Breast epithelium (tissue), 4 donors: ENCODE measurements at regions not wholly inside any gene's neighbourhood (a gene's known extent, or its start where the extent isn't known, plus 50 kb on each side); places are given as distances from the start of the nearest gene placed in this dataset.

Source experiments
- DNase-seq, 2 donors: peaks; one replicate each; pipeline ENCODE4 v3.0.0-alpha.2; 2019; ENCODE audit warnings: low spot score in 2 of 2
- H3K27ac ChIP-seq, 2 donors: fragments of 200-600 bp; sonication (generic) in 1 of 2; one replicate each; pipeline ENCODE4 v1.5.1; 2016 to 2019; ENCODE audit warnings: mild to moderate bottlenecking in 1 of 2
- H3K27me3 ChIP-seq, 2 donors: fragments of 200-600 bp; sonication (generic) in 1 of 2; one replicate each; pipeline versions ENCODE4 v1.5.1 to v1.6.0; 2017 to 2019; ENCODE audit warnings: control low read depth in 1 of 2, mild to moderate bottlenecking in 1 of 2
- H3K36me3 ChIP-seq: fragments of 200-600 bp; one replicate; pipeline ENCODE4 v1.5.1; 2019
- H3K4me1 ChIP-seq, 2 donors: fragments of 200-600 bp; sonication (generic); one replicate each; pipeline ENCODE4 v1.5.1; 2016 to 2019; ENCODE audit warnings: control low read depth in 1 of 2
- H3K4me3 ChIP-seq, 3 donors: fragments of 200-600 bp; sonication (generic); 1 replicate in 2 of 3; 2 replicates in 1 of 3; pipeline ENCODE4 v1.5.1; 2016 to 2019; ENCODE audit warnings: mild to moderate bottlenecking in 3 of 3, moderate library complexity in 2 of 3
- H3K9me3 ChIP-seq, 2 donors: fragments of 200-600 bp; sonication (generic) in 1 of 2; one replicate each; pipeline ENCODE4 v1.5.1; 2016 to 2019; ENCODE audit warnings: control low read depth in 1 of 2
- POLR2A ChIP-seq: fragments of 450-650 bp; IDR thresholded peaks from one replicate; pipeline ENCODE4 v1.6.1; 2016; ENCODE audit warnings: antibody characterized with exemption, mild to moderate bottlenecking, moderate library complexity
- POLR2AphosphoS5 ChIP-seq, 3 donors: sonication (generic); formaldehyde crosslinking; IDR thresholded peaks; one replicate each; pipeline ENCODE4 v1.6.1; 2017; ENCODE audit warnings: antibody characterized with exemption in 3 of 3
- intact Hi-C: fragments of 100-400 bp; cut with DNase I; formaldehyde crosslinking; loops from one replicate; pipeline ENCODE4 v1.15.1; 2023; ENCODE audit warnings: low total_unique reads
- TF ChIP-seq, protein P1 (sequence below), 3 donors: fragments of 450-650 bp; IDR thresholded peaks; one replicate each; pipeline ENCODE4 v1.5.1; 2016 to 2017; ENCODE audit warnings: antibody characterized with exemption in 3 of 3, mild to moderate bottlenecking in 3 of 3, moderate library complexity in 3 of 3

DNA sequence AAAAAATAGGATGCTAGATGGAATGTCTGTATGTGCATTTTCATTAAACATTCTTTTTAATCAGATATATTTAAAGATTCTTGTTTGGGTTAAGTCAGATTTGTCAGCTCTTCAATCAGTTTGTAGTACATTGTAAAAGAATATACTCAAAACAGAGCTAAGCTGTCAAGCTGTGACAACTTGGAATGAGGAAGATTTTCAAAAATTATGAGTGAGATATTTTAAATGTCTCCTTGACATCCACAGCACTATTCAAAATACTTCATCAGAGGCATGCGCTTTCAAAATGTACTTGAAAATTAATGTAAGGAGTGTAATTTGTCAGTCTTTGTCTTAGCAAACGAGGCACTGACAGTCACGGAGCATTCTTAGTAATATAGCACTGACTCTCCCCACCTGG lies 182.0 kb downstream of the MAT2B start:
- TF ChIP-seq, protein P1, sequence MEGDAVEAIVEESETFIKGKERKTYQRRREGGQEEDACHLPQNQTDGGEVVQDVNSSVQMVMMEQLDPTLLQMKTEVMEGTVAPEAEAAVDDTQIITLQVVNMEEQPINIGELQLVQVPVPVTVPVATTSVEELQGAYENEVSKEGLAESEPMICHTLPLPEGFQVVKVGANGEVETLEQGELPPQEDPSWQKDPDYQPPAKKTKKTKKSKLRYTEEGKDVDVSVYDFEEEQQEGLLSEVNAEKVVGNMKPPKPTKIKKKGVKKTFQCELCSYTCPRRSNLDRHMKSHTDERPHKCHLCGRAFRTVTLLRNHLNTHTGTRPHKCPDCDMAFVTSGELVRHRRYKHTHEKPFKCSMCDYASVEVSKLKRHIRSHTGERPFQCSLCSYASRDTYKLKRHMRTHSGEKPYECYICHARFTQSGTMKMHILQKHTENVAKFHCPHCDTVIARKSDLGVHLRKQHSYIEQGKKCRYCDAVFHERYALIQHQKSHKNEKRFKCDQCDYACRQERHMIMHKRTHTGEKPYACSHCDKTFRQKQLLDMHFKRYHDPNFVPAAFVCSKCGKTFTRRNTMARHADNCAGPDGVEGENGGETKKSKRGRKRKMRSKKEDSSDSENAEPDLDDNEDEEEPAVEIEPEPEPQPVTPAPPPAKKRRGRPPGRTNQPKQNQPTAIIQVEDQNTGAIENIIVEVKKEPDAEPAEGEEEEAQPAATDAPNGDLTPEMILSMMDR (IDR thresholded peaks at IDR 0.05) = no peak
- DNase-seq = no peak
- H3K9me3 ChIP-seq = no peaks in the 10 kb centered on the region

DNA sequence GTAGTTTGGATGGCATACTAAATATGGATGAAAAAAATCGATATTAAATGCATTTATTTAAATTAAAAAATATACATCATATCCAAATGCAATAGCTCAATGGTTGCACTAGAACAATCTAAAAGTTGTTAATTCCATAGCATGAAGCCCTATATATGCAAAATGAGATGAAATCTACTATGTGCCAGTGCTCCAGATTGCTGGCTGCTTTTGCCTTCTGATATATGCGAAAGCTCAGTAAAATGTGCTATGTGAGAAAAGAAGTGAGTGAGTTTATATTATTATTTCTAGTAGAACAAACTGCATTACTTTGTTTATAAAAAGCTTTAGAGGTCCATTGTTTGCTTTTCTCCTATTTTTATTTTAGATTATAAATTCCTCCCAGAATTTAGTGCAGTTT lies 186.7 kb downstream of the MAT2B start:
- DNase-seq = no peak
- TF ChIP-seq POLR2AphosphoS5 (IDR thresholded peaks at IDR 0.05) = no peak
- TF ChIP-seq, protein P1 (IDR thresholded peaks at IDR 0.05) = no peak
- TF ChIP-seq POLR2A = no peak
- no peaks in the 10 kb centered on the region for H3K36me3 ChIP-seq
- H3K4me3 ChIP-seq = no peak overlapping the region
- no peaks in the 10 kb centered on the region for H3K9me3 ChIP-seq
- H3K27ac ChIP-seq = no peak overlapping the region
- no peaks in the 10 kb centered on the region for H3K27me3 ChIP-seq
- no peaks in the 10 kb centered on the region for H3K4me1 ChIP-seq
- intact Hi-C loops = no loop called here

More for the DNA sequence above, 182.0 kb downstream of the MAT2B start:
- Histone ChIP-seq H3K4me3 (no peak overlapping the region), H3K36me3 (no peaks in the 10 kb centered on the region), H3K27me3 (no peaks in the 10 kb centered on the region), H3K27ac (no peak overlapping the region), H3K4me1 (no peaks in the 10 kb centered on the region)
- intact Hi-C loops = no loop called here

GRCh38 chr5:163695830-163696578 lies 190.6 kb downstream of the MAT2B start:
- H3K4me3 ChIP-seq = no peak overlapping the region
- no peaks in the 10 kb centered on the region for H3K9me3 ChIP-seq
- H3K36me3 ChIP-seq = no peaks in the 10 kb centered on the region
- H3K27me3 ChIP-seq = no peaks in the 10 kb centered on the region
- TF ChIP-seq, protein P1 (IDR thresholded peaks at IDR 0.05) = peak in 2 of 3 donors; percentile 44 to 48
- TF ChIP-seq POLR2A = no peak
- TF ChIP-seq POLR2AphosphoS5 (IDR thresholded peaks at IDR 0.05) = no peak
- H3K27ac ChIP-seq = no peak overlapping the region
- intact Hi-C loops = loop anchor here (1.0 kb wide), 1 partner anchor 10 kb away; no protein-coding TSS in a partner anchor
- no peaks in the 10 kb centered on the region for H3K4me1 ChIP-seq
- no peak for DNase-seq

DNA sequence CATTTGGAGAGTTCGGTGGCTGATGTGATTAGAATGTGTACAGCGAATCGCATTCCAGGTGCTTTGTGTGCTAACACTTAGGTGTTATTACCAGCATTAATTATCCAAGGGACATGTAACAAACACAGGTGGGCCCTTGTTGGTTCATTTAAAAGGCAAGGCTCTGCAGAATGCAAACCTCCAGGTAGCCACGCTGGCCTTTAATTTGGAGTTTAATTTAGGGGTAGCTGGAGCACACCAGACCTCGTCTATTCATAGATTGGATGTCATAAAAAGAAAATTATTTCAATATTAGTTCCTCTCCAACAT lies 191.1 kb downstream of the MAT2B start:
- TF ChIP-seq POLR2A (no peak), POLR2AphosphoS5 (IDR thresholded peaks at IDR 0.05) (no peak)
- TF ChIP-seq, protein P1 (IDR thresholded peaks at IDR 0.05) = no peak
- Histone ChIP-seq H3K27me3 (no peaks in the 10 kb centered on the region), H3K36me3 (no peaks in the 10 kb centered on the region), H3K4me3 (no peak overlapping the region), H3K9me3 (no peaks in the 10 kb centered on the region), H3K4me1 (no peaks in the 10 kb centered on the region), H3K27ac (no peak overlapping the region)
- intact Hi-C loops = loop anchor here (1.0 kb wide), 1 partner anchor 10 kb away; no protein-coding TSS in a partner anchor
- no peak for DNase-seq

GRCh38 chr5:163706053-163706771 lies 200.8 kb downstream of the MAT2B start:
- Histone ChIP-seq H3K9me3 (no peaks in the 10 kb centered on the region), H3K4me1 (no peaks in the 10 kb centered on the region), H3K27me3 (no peaks in the 10 kb centered on the region), H3K4me3 (no peak overlapping the region), H3K27ac (no peak overlapping the region), H3K36me3 (no peaks in the 10 kb centered on the region)
- no peak for TF ChIP-seq POLR2AphosphoS5 (IDR thresholded peaks at IDR 0.05)
- no peak for TF ChIP-seq POLR2A
- TF ChIP-seq, protein P1 (IDR thresholded peaks at IDR 0.05) = no peak
- intact Hi-C loops = loop anchor here (10.0 kb wide), 1 partner anchor 1421 kb away; no protein-coding TSS in a partner anchor
- no peak for DNase-seq
